Hepatocyte (in vitro differentiated cells): ENCODE measurements at regions not wholly inside any gene's neighbourhood (a gene's known extent, or its start where the extent isn't known, plus 50 kb on each side); places are given as distances from the start of the nearest gene placed in this dataset.
"Not testable (repeated sequence)": the region's sequence is repeated elsewhere in the genome, so short reads cannot be mapped to it uniquely, and the experiment has no call there.

ENCODE experiments used
- DNase-seq: peaks from one replicate; pipeline ENCODE4 v3.0.0-alpha.2; 2016; ENCODE audit warnings: low spot score
- H2AFZ ChIP-seq: fragments of 200-600 bp; sonication (generic); 2 replicates; pipeline ENCODE4 v1.6.0; 2016; ENCODE audit warnings: antibody characterized with exemption, mild to moderate bottlenecking
- H3K27ac ChIP-seq: fragments of 200-600 bp; sonication (generic); 2 replicates; pipeline ENCODE4 v1.5.1; 2016; ENCODE audit warnings: mild to moderate bottlenecking
- H3K27me3 ChIP-seq: fragments of 200-600 bp; sonication (generic); 2 replicates; pipeline ENCODE4 v1.6.1; 2016
- H3K36me3 ChIP-seq: fragments of 200-600 bp; sonication (generic); replicated peaks from 2 replicates; pipeline ENCODE4 v1.5.1; 2016; ENCODE audit warnings: low read depth; ENCODE audit not compliant: insufficient read depth
- H3K4me1 ChIP-seq: fragments of 200-600 bp; sonication (generic); 2 replicates; pipeline ENCODE4 v1.5.1; 2016; ENCODE audit warnings: mild to moderate bottlenecking, moderate library complexity; ENCODE audit not compliant: insufficient read depth
- H3K4me2 ChIP-seq: fragments of 200-600 bp; sonication (generic); 2 replicates; pipeline ENCODE4 v1.6.0; 2016
- H3K4me3 ChIP-seq: fragments of 200-600 bp; sonication (generic); 2 replicates; pipeline ENCODE4 v1.5.1; 2016; ENCODE audit warnings: mild to moderate bottlenecking
- H3K79me2 ChIP-seq: fragments of 200-600 bp; sonication (generic); 2 replicates; pipeline ENCODE4 v1.6.0; 2017; ENCODE audit warnings: mild to moderate bottlenecking
- H3K9me2 ChIP-seq: fragments of 200-600 bp; sonication (generic); replicated peaks from 2 replicates; pipeline ENCODE4 v1.6.0; 2017; ENCODE audit warnings: mild to moderate bottlenecking; ENCODE audit not compliant: insufficient read depth
- H3K9me3 ChIP-seq: fragments of 200-600 bp; sonication (generic); 2 replicates; pipeline ENCODE4 v1.5.1; 2016; ENCODE audit warnings: low read depth, mild to moderate bottlenecking
- H4K20me1 ChIP-seq: fragments of 200-600 bp; sonication (generic); 2 replicates; pipeline ENCODE4 v1.6.0; 2016; ENCODE audit warnings: mild to moderate bottlenecking; ENCODE audit not compliant: insufficient read depth, poor library complexity, severe bottlenecking
- EZH2 ChIP-seq: fragments of 200-600 bp; sonication (generic); IDR thresholded peaks from 2 replicates; pipeline ENCODE4 v1.6.1; 2016; ENCODE audit warnings: antibody characterized with exemption, mild to moderate bottlenecking, borderline replicate concordance
- EZH2phosphoT487 ChIP-seq: fragments of 200-600 bp; sonication (generic); IDR thresholded peaks from one replicate; pipeline ENCODE4 v1.6.1; 2018; ENCODE audit warnings: antibody characterized with exemption, mild to moderate bottlenecking, low read depth, moderate library complexity; ENCODE audit not compliant: unreplicated experiment, severe bottlenecking
- WGBS: methylation state at CpG from one replicate; pipeline ENCODE4 v1.1.6; 2016; ENCODE audit warnings: low lambda C conversion rate; ENCODE audit errors: missing lambda C conversion rate; 5-methylcytosine and 5-hydroxymethylcytosine counted together
- TF ChIP-seq, protein P1 (sequence below): fragments of 200-600 bp; sonication (generic); IDR thresholded peaks from 2 replicates; pipeline ENCODE4 v1.5.1; 2016; ENCODE audit warnings: antibody characterized with exemption, mild to moderate bottlenecking; ENCODE audit not compliant: poor library complexity

DNA sequence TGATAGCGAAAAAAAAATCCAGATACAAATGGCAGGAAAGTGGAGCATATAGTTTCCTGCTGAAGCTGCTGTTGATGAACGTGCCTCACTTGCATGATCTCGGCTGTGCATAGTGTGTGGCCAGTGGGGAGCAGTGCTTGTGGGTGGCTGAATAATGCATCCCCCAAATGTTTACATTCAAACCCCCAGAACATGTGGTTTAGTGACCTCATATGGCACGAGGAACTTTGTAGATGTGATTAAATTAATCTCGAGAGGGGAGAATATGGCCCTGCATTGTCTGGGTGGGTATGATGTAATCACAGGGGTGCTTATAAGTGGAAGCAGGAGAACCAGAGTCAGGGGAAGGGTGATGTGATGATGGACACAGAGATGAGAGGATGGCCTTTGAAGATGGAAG is 425.0 kb downstream of the TMEM121 start:
- no peak overlapping the region for H2AFZ ChIP-seq
- H4K20me1 ChIP-seq = no peaks in the 10 kb centered on the region
- no peaks in the 10 kb centered on the region for H3K36me3 ChIP-seq
- 55% methylated on average over 5 of the region's 5 CpGs for WGBS
- no peaks in the 10 kb centered on the region for H3K79me2 ChIP-seq
- H3K4me3 ChIP-seq = no peak overlapping the region
- no peaks in the 10 kb centered on the region for H3K9me2 ChIP-seq
- no peak overlapping the region for H3K27ac ChIP-seq
- no peaks in the 10 kb centered on the region for H3K9me3 ChIP-seq
- H3K27me3 ChIP-seq = no peaks in the 10 kb centered on the region
- no peaks in the 10 kb centered on the region for H3K4me1 ChIP-seq
- H3K4me2 ChIP-seq = no peak overlapping the region
- TF ChIP-seq EZH2 = no peak
- TF ChIP-seq, protein P1, sequence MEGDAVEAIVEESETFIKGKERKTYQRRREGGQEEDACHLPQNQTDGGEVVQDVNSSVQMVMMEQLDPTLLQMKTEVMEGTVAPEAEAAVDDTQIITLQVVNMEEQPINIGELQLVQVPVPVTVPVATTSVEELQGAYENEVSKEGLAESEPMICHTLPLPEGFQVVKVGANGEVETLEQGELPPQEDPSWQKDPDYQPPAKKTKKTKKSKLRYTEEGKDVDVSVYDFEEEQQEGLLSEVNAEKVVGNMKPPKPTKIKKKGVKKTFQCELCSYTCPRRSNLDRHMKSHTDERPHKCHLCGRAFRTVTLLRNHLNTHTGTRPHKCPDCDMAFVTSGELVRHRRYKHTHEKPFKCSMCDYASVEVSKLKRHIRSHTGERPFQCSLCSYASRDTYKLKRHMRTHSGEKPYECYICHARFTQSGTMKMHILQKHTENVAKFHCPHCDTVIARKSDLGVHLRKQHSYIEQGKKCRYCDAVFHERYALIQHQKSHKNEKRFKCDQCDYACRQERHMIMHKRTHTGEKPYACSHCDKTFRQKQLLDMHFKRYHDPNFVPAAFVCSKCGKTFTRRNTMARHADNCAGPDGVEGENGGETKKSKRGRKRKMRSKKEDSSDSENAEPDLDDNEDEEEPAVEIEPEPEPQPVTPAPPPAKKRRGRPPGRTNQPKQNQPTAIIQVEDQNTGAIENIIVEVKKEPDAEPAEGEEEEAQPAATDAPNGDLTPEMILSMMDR = no peak
- no peak for TF ChIP-seq EZH2phosphoT487
- DNase-seq = no peak

GRCh38 chr14:105952222-105952621 is 425.8 kb downstream of the TMEM121 start:
- H3K79me2 ChIP-seq = no peaks in the 10 kb centered on the region
- no peaks in the 10 kb centered on the region for H3K36me3 ChIP-seq
- no peaks in the 10 kb centered on the region for H3K27me3 ChIP-seq
- H3K27ac ChIP-seq = no peak overlapping the region
- 77% methylated on average over 5 of the region's 5 CpGs for WGBS
- H3K4me3 ChIP-seq = no peak overlapping the region
- no peak overlapping the region for H2AFZ ChIP-seq
- no peaks in the 10 kb centered on the region for H3K9me2 ChIP-seq
- no peaks in the 10 kb centered on the region for H3K9me3 ChIP-seq
- no peak overlapping the region for H3K4me2 ChIP-seq
- TF ChIP-seq EZH2 (no peak), EZH2phosphoT487 (no peak)
- TF ChIP-seq, protein P1 = no peak
- H4K20me1 ChIP-seq = no peaks in the 10 kb centered on the region
- H3K4me1 ChIP-seq = no peaks in the 10 kb centered on the region
- no peak for DNase-seq

- H3K79me2 ChIP-seq = no peaks in the 10 kb centered on the region
- 69% methylated on average over 1 of the region's 1 CpG for WGBS
- no peak overlapping the region for H3K27ac ChIP-seq
- no peak overlapping the region for H3K4me3 ChIP-seq
- no peak overlapping the region for H3K4me2 ChIP-seq
- H3K36me3 ChIP-seq = no peaks in the 10 kb centered on the region
- no peaks in the 10 kb centered on the region for H3K9me3 ChIP-seq
- no peaks in the 10 kb centered on the region for H3K4me1 ChIP-seq
- DNase-seq = no peak
- H2AFZ ChIP-seq = no peak overlapping the region
- no peaks in the 10 kb centered on the region for H3K9me2 ChIP-seq
- no peaks in the 10 kb centered on the region for H3K27me3 ChIP-seq
- no peaks in the 10 kb centered on the region for H4K20me1 ChIP-seq
- TF ChIP-seq EZH2 = no peak
- TF ChIP-seq, protein P1 = no peak
- no peak for TF ChIP-seq EZH2phosphoT487
These were observed 426.4 kb downstream of the TMEM121 start for GRCh38 chr14:105952826-105953225.

GRCh38 chr14:105961625-105962024 is 435.2 kb downstream of the TMEM121 start:
- H3K4me3 ChIP-seq, H3K9me2 ChIP-seq, H3K4me1 ChIP-seq, H2AFZ ChIP-seq, H3K36me3 ChIP-seq, H4K20me1 ChIP-seq, H3K27ac ChIP-seq, H3K79me2 ChIP-seq, H3K27me3 ChIP-seq, H3K9me3 ChIP-seq, DNase-seq, H3K4me2 ChIP-seq: not testable (repeated sequence)
- WGBS = 80% methylated on average over 6 of the region's 6 CpGs
